Stimulated activated CD4-positive, alpha-beta T cell treated with anti-CD3 and anti-CD28 coated beads, TNF-alpha, amount 100 ng/mL, for 24 hours (primary cell): ENCODE measurements at regions not wholly inside any gene's neighbourhood (a gene's known extent, or its start where the extent isn't known, plus 50 kb on each side); places are given as distances from the start of the nearest gene placed in this dataset.
"Not testable (repeated sequence)": the region's sequence is repeated elsewhere in the genome, so short reads cannot be mapped to it uniquely, and the experiment has no call there.

Experiments used
- DNase-seq, 3 experiments: peaks; one replicate each; pipeline ENCODE4 v3.0.0-alpha.2; 2020; ENCODE audit warnings: low read depth in 3 of 3

GRCh38 chr10:28896791-28897409, 219.6 kb downstream of the BAMBI start:
- DNase-seq, result not testable (repeated sequence)

DNA sequence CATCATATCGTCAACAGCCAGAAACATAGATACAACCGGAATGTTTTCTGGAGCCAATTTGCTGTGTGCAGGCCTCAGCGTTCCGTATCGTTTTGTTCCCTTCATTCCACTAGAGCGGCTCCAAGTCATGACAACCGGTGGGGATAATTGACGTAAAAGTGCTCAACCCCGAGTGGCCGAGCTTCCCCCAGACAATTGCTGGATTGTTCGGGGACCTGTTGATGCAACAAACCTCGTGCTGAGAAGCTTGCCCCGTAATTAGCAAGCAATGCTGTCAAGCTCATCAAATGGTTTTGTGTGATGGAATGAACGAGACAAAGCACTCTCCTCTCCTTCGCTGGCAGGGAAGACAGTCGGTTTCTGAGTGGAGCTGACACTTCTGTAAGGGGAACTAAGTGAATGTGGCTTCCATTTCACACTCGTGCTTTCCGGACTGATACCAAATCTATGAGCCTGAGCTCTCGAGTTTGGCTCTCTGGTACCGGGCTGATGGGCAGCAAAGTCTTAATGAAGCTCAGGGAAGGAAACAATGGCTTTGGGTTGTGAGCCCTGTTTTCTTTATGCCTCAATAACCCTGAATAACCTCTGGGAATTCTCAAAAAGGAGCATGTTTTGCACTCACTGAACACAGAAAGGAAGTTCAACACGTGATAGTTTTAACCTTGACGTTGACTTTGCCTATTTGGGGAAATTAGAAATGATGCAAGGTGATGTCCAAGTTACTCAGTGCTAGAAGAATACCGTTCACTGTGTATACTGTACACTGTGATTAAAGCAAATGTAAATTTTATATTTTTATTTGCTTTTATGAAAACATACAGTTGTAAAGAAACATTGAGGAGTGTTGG, 220.5 kb downstream of the BAMBI start:
- DNase-seq, result no peak

GRCh38 chr10:28902215-28902614, 224.9 kb downstream of the BAMBI start:
- DNase-seq, result no peak

- no peak for DNase-seq
Measured at GRCh38 chr10:28903063-28903462, 225.7 kb downstream of the BAMBI start.

- no peak for DNase-seq
Measured at GRCh38 chr10:28903736-28904135, 226.4 kb downstream of the BAMBI start.

GRCh38 chr10:28905371-28905770, 228.1 kb downstream of the BAMBI start:
- no peak for DNase-seq

- DNase-seq, result no peak
Measured at GRCh38 chr10:28906011-28906411, 228.7 kb downstream of the BAMBI start.

DNA sequence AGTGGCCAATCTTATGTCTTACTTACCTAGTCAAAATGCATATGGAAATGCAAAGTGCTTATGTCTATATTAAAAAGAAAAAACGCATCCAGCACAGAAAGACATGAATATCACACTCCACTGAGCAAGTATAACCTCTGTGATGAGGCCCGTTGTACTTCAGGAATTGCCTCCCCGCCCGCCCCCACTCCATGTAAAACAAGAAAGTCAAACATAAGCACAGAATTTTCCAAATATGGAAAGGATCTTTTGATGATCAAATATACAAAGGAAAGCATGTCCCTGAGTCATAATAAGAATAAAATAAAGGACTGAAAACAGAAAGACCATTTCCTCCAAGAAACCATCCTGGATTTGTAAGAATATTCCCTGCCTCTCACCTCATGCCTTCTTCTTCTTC, 229.1 kb downstream of the BAMBI start:
- no peak for DNase-seq

- no peak for DNase-seq
Measured at GRCh38 chr10:28906934-28907333, 229.6 kb downstream of the BAMBI start.

- DNase-seq, result no peak
Measured at GRCh38 chr10:28909875-28910274, 232.6 kb downstream of the BAMBI start.

- DNase-seq, result no peak
Measured at GRCh38 chr10:28910956-28911355, 233.6 kb downstream of the BAMBI start.

DNA sequence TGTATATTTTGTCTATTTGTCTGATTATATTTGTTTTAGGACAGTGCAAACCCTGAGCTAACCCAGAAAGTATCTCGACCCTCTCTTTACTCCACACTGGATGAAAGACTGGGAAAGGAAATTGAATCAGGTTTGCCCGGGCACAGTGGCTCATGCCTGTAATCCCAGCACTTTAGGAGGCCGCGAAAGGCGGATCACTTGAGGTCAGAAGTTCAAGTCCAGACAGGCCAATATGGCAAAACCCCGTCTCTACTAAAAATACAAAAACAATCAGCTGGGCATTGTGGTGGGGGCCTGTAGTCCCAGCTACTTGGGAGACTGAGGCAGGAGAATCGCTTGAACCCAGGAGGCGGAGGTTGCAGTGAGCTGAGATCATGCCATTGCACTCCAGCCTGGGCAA, 234.2 kb downstream of the BAMBI start:
- DNase-seq, result not testable (repeated sequence)

GRCh38 chr10:28912017-28912783, 234.9 kb downstream of the BAMBI start:
- DNase-seq, result no peak

DNA sequence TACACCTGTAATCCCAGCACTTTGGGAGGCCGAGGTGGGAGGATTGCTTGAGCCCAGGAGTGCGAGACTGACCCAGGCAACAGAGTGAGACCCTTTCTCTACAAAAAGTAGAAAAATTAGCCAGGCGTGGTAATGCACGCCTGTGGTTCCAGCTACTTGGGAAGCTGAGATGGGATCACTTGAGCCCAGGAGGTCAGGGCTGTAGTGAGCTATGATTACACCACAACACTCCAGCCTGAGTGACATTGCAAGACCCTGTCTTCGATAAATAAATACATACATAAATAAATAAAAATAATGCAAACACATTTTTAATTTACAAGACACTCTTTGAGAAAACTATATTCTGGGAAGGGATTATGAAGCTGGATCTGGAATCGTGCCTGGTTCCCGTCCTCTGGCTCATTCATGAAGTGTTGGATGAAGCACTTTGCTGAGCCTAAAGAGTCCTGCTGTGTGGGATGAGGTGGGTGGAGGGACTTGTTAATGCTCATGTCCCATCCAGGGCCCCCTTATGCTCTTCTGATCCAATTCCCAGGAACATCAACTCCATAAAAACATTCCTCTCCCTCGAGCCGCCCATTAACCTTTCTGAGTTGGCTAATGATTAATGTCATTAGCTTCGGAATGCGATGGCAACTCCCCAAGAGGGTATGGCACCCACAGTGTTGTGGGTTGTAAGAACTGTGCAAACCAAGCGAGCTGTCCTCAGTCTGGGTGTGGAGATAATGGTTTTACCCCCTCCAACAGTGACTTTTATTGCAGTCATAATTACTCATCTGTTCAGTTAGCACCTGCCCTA, 236.3 kb downstream of the BAMBI start:
- DNase-seq, result no peak

DNA sequence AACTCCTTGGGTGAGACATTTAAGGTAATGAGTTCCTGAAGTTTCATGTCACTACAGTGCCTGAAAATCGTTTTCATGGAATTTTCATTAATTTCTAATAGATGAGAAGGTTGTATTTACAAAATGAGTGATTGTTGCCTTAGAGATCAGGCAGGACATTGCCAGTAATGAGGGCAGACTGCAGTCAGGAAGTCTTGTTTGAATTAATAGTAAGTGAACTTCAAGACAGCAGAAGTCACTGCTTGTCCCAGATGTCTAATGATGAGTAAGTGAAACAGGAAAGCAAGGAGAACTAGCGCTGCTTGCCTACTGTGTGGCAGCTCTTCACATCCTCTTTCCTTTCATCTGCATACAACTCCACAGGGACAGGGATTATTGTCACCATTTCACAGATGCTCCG, 237.4 kb downstream of the BAMBI start:
- DNase-seq, result no peak

DNA sequence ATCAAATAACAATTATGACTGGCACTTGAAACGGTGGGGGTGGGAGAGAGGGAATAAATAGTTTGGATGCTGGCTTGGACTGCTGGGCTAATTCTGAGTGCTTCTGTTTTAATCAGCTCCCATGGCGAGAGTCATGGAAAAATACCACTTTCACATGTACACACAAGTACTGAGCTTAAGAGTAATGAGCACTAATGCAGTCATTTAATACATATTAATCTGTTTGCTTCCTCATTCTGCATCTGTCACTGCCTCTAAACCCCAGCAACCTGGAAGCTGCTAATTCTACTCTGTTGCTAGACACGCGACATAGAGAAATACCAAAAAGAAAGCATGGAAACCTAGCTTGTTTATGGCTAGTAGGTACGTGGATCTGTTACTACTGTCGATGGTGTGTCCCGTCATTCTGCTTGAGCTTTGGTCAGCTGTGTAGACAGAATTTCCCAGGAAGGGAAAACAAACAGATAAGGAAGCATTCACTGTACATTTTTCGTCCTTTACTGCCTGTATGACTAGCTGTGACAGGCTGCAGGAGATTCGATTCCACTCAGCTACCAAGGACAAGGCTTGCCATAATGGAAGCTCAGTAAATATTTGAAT, 238.8 kb downstream of the BAMBI start:
- DNase-seq, result no peak

- DNase-seq, result no peak
Measured at GRCh38 chr10:28920091-28920490, 242.8 kb downstream of the BAMBI start.

DNA sequence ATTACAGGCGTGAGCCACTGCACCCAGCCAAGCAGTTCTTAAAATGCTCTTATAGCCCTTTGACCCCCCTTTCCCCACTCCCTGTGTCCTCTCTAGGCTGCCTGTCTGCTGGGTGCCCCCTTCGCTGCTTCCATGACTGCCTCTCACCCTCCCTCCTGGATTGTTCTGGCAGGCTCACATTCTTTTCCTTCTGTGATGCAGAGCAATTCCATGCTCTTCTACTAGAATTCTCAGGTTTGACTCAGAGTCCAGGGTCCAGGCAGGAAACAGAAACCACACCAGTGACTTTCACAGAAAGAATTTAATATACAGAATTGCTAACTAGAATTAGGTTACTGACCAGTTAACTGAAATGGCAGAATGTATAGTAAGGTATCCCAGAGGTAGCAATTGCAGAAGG, 244.8 kb downstream of the BAMBI start:
- DNase-seq, result no peak

DNA sequence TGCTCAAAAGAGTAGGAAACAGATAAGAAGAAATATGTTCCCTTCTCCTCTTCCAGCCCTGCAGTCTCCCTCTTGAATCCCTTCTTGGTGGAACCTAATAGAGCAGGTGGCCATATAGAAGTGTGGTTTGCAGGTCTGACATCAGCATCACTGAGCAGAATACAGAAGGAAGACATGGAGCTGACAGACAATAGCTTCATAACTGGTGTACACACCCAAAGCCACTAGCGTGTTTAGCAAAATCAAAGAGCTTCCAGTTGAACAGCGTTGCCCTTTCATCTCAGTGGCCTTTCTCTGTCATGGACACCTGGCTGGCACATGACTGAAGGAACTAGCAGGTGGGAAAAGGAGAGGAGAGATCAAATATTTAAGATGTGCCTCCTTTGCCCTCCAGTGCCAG, 245.5 kb downstream of the BAMBI start:
- DNase-seq, result no peak

- DNase-seq, result no peak
Measured at GRCh38 chr10:28924717-28925116, 247.4 kb downstream of the BAMBI start.

- no peak for DNase-seq
Measured at GRCh38 chr10:28925121-28925663, 247.9 kb downstream of the BAMBI start.
